WTC11 (cell line): ENCODE measurements at regions not wholly inside any gene's neighbourhood (a gene's known extent, or its start where the extent isn't known, plus 50 kb on each side); places are given as distances from the start of the nearest gene placed in this dataset.

Experiments
- ATAC-seq: fragments of 200-7000 bp; cut with Tn5 transposase; 2 replicates; pipeline ENCODE4 v1.10.0; 2021; ENCODE audit warnings: mild to moderate bottlenecking, moderate library complexity
- CTCF ChIA-PET: fragments of 300-600 bp; sonication (Branson Sonifier 250); formaldehyde crosslinking; loops from one replicate; lab custom pipeline; 2021; ENCODE audit warnings: antibody characterized with exemption; lab: Charles Lee
- POLR2A ChIA-PET: fragments of 350-600 bp; sonication (Branson Sonifier 250); formaldehyde crosslinking; loops from one replicate; lab custom pipeline; 2021; ENCODE audit warnings: antibody characterized with exemption; lab: Charles Lee
- DNase-seq: peaks from one replicate; pipeline ENCODE4 v3.0.0; 2021; ENCODE audit warnings: low spot score
- H3K27ac Mint-ChIP-seq: 2 replicates; pipeline ENCODE4 v1.8.0; 2021; ENCODE audit warnings: mixed read lengths
- H3K27me3 Mint-ChIP-seq: 2 replicates; pipeline ENCODE4 v1.8.0; 2021; ENCODE audit warnings: low read depth, mild to moderate bottlenecking, moderate library complexity, mixed read lengths
- H3K36me3 Mint-ChIP-seq: 2 replicates; pipeline ENCODE4 v1.8.0; 2021; ENCODE audit warnings: mixed read lengths
- H3K4me1 Mint-ChIP-seq: 2 replicates; pipeline ENCODE4 v1.8.0; 2022; ENCODE audit warnings: mixed read lengths
- H3K4me3 Mint-ChIP-seq: 2 replicates; pipeline ENCODE4 v1.8.0; 2021; ENCODE audit warnings: mild to moderate bottlenecking, moderate library complexity, mixed read lengths
- H3K9me3 Mint-ChIP-seq: 2 replicates; pipeline ENCODE4 v1.8.0; 2021; ENCODE audit warnings: mixed read lengths
- AR ChIP-seq: fragments of 250-450 bp; sonication (Bioruptor Pico); IDR thresholded peaks from 2 replicates; pipeline ENCODE4 v1.9.0; 2021; ENCODE audit warnings: mild to moderate bottlenecking
- E2F4 ChIP-seq: sonication (generic); formaldehyde crosslinking; IDR thresholded peaks from 2 replicates; pipeline ENCODE4 v1.8.1; 2022; ENCODE audit warnings: low read depth, mild to moderate bottlenecking, moderate library complexity, missing genetic modification reagents, borderline replicate concordance
- ERG ChIP-seq: fragments of 250-450 bp; sonication (Bioruptor Pico); IDR thresholded peaks from 2 replicates; pipeline ENCODE4 v1.8.0; 2021; ENCODE audit warnings: mild to moderate bottlenecking
- ETV6 ChIP-seq: sonication (generic); formaldehyde crosslinking; IDR thresholded peaks from 2 replicates; pipeline ENCODE4 v1.8.1; 2022; ENCODE audit warnings: mild to moderate bottlenecking, missing genetic modification reagents
- FOXJ3 ChIP-seq: sonication (generic); formaldehyde crosslinking; IDR thresholded peaks from 2 replicates; pipeline ENCODE4 v1.9.0; 2021; ENCODE audit warnings: missing genetic modification reagents, mild to moderate bottlenecking, borderline replicate concordance
- IRF2 ChIP-seq: sonication (generic); formaldehyde crosslinking; IDR thresholded peaks from 2 replicates; pipeline ENCODE4 v1.8.0; 2022; ENCODE audit warnings: low read depth, missing genetic modification reagents, borderline replicate concordance
- MYBL2 ChIP-seq: sonication (generic); formaldehyde crosslinking; IDR thresholded peaks from 2 replicates; pipeline ENCODE4 v1.8.1; 2023; ENCODE audit warnings: mild to moderate bottlenecking, moderate library complexity, missing genetic modification reagents
- NFE2L1 ChIP-seq: sonication (generic); formaldehyde crosslinking; IDR thresholded peaks from 2 replicates; pipeline ENCODE4 v1.8.1; 2023; ENCODE audit warnings: missing genetic modification reagents
- NFYB ChIP-seq: sonication (generic); formaldehyde crosslinking; conservative IDR thresholded peaks from 2 replicates; pipeline ENCODE4 v1.8.0; 2022; ENCODE audit warnings: low read depth, missing genetic modification reagents
- RELA ChIP-seq: sonication (generic); formaldehyde crosslinking; IDR thresholded peaks from 2 replicates; pipeline ENCODE4 v1.8.1; 2022; ENCODE audit warnings: missing genetic modification reagents, mild to moderate bottlenecking, borderline replicate concordance
- TEAD4 ChIP-seq: sonication (generic); formaldehyde crosslinking; IDR thresholded peaks from 2 replicates; pipeline ENCODE4 v1.8.0; 2022; ENCODE audit warnings: mild to moderate bottlenecking, missing genetic modification reagents
- TP53 ChIP-seq: sonication (generic); formaldehyde crosslinking; IDR thresholded peaks from 2 replicates; pipeline ENCODE4 v1.8.1; 2023; ENCODE audit warnings: mild to moderate bottlenecking, missing genetic modification reagents
- ZNF232 ChIP-seq: sonication (generic); formaldehyde crosslinking; IDR thresholded peaks from 2 replicates; pipeline ENCODE4 v1.8.0; 2022; ENCODE audit warnings: mild to moderate bottlenecking, missing genetic modification reagents
- ZNF263 ChIP-seq: sonication (generic); formaldehyde crosslinking; IDR thresholded peaks from 2 replicates; pipeline ENCODE4 v1.8.1; 2022; ENCODE audit warnings: low read depth, mild to moderate bottlenecking, moderate library complexity, missing genetic modification reagents
- ZNF396 ChIP-seq: fragments of 250-450 bp; sonication (Bioruptor Pico); IDR thresholded peaks from 2 replicates; pipeline ENCODE4 v1.8.0; 2021; ENCODE audit warnings: mild to moderate bottlenecking, moderate library complexity, borderline replicate concordance
- ZNF423 ChIP-seq: fragments of 250-450 bp; sonication (Bioruptor Pico); IDR thresholded peaks from 2 replicates; pipeline ENCODE4 v2.1.2; 2022; ENCODE audit warnings: mild to moderate bottlenecking, moderate library complexity
- ZNF512 ChIP-seq: sonication (generic); formaldehyde crosslinking; IDR thresholded peaks from 2 replicates; pipeline ENCODE4 v1.8.1; 2022; ENCODE audit warnings: missing genetic modification reagents, borderline replicate concordance
- ZNF671 ChIP-seq: fragments of 250-450 bp; sonication (Bioruptor Pico); IDR thresholded peaks from 2 replicates; pipeline ENCODE4 v1.8.0; 2021; ENCODE audit warnings: mild to moderate bottlenecking
- TF ChIP-seq, protein P1 (sequence below): sonication (generic); formaldehyde crosslinking; IDR thresholded peaks from 2 replicates; pipeline ENCODE4 v1.8.1; 2022; ENCODE audit warnings: low read depth, missing genetic modification reagents, borderline replicate concordance
- TF ChIP-seq, protein P2 (sequence below): sonication (generic); formaldehyde crosslinking; IDR thresholded peaks from 2 replicates; pipeline ENCODE4 v1.8.0; 2023; ENCODE audit warnings: mild to moderate bottlenecking, missing genetic modification reagents
- TF ChIP-seq, protein P3 (sequence below): sonication (generic); formaldehyde crosslinking; IDR thresholded peaks from 2 replicates; pipeline ENCODE4 v1.8.1; 2023; ENCODE audit warnings: mild to moderate bottlenecking, moderate library complexity, missing genetic modification reagents

GRCh38 chr13:108561149-108561548 lies 68.3 kb upstream of the MYO16 start:
- ChIA-PET CTCF (no interaction called here), POLR2A (no interaction called here)
- Mint-ChIP-seq H3K4me1 (no peaks in the 10 kb centered on the region), H3K27me3 (no peaks in the 10 kb centered on the region), H3K9me3 (no peaks in the 10 kb centered on the region), H3K4me3 (no peak overlapping the region), H3K27ac (no peak overlapping the region), H3K36me3 (no peaks in the 10 kb centered on the region)
- ATAC-seq (no peak), DNase-seq (no peak)
- no peak for TF ChIP-seq IRF2 (CRISPR knock-in tag)
- no peak for TF ChIP-seq ZNF232 (CRISPR knock-in tag)
- TF ChIP-seq, protein P1, sequence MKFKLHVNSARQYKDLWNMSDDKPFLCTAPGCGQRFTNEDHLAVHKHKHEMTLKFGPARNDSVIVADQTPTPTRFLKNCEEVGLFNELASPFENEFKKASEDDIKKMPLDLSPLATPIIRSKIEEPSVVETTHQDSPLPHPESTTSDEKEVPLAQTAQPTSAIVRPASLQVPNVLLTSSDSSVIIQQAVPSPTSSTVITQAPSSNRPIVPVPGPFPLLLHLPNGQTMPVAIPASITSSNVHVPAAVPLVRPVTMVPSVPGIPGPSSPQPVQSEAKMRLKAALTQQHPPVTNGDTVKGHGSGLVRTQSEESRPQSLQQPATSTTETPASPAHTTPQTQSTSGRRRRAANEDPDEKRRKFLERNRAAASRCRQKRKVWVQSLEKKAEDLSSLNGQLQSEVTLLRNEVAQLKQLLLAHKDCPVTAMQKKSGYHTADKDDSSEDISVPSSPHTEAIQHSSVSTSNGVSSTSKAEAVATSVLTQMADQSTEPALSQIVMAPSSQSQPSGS (CRISPR knock-in tag): no peak
- TF ChIP-seq, protein P2, sequence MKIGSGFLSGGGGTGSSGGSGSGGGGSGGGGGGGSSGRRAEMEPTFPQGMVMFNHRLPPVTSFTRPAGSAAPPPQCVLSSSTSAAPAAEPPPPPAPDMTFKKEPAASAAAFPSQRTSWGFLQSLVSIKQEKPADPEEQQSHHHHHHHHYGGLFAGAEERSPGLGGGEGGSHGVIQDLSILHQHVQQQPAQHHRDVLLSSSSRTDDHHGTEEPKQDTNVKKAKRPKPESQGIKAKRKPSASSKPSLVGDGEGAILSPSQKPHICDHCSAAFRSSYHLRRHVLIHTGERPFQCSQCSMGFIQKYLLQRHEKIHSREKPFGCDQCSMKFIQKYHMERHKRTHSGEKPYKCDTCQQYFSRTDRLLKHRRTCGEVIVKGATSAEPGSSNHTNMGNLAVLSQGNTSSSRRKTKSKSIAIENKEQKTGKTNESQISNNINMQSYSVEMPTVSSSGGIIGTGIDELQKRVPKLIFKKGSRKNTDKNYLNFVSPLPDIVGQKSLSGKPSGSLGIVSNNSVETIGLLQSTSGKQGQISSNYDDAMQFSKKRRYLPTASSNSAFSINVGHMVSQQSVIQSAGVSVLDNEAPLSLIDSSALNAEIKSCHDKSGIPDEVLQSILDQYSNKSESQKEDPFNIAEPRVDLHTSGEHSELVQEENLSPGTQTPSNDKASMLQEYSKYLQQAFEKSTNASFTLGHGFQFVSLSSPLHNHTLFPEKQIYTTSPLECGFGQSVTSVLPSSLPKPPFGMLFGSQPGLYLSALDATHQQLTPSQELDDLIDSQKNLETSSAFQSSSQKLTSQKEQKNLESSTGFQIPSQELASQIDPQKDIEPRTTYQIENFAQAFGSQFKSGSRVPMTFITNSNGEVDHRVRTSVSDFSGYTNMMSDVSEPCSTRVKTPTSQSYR (CRISPR knock-in tag): no peak
- TF ChIP-seq AR: no peak
- no peak for TF ChIP-seq FOXJ3 (CRISPR knock-in tag)
- TF ChIP-seq ZNF671: no peak
- no peak for TF ChIP-seq TEAD4 (CRISPR knock-in tag)
- TF ChIP-seq ZNF423 (CRISPR knock-in tag): no peak
- no peak for TF ChIP-seq NFYB
- TF ChIP-seq MYBL2 (CRISPR knock-in tag): no peak

GRCh38 chr13:108566413-108567170 lies 62.8 kb upstream of the MYO16 start:
- no peak for DNase-seq
- Mint-ChIP-seq H3K9me3 (peaks cover 7% of the 10 kb centered on the region), H3K4me3 (no peak overlapping the region), H3K27ac (no peak overlapping the region), H3K27me3 (no peaks in the 10 kb centered on the region; the same call in 1 of the 2 replicates), H3K36me3 (no peaks in the 10 kb centered on the region), H3K4me1 (peaks cover 7% of the 10 kb centered on the region)
- TF ChIP-seq IRF2 (CRISPR knock-in tag) (no peak), ETV6 (no peak), ZNF263 (CRISPR knock-in tag) (no peak), E2F4 (CRISPR knock-in tag) (no peak), ERG (CRISPR knock-in tag) (no peak), NFE2L1 (CRISPR knock-in tag) (no peak), ZNF396 (CRISPR knock-in tag) (no peak), RELA (CRISPR knock-in tag) (no peak), ZNF512 (no peak), TP53 (no peak)
- TF ChIP-seq, protein P3, sequence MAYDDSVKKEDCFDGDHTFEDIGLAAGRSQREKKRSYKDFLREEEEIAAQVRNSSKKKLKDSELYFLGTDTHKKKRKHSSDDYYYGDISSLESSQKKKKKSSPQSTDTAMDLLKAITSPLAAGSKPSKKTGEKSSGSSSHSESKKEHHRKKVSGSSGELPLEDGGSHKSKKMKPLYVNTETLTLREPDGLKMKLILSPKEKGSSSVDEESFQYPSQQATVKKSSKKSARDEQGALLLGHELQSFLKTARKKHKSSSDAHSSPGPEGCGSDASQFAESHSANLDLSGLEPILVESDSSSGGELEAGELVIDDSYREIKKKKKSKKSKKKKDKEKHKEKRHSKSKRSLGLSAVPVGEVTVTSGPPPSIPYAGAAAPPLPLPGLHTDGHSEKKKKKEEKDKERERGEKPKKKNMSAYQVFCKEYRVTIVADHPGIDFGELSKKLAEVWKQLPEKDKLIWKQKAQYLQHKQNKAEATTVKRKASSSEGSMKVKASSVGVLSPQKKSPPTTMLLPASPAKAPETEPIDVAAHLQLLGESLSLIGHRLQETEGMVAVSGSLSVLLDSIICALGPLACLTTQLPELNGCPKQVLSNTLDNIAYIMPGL (CRISPR knock-in tag): no peak
- ATAC-seq: no peak
- CTCF ChIA-PET: no interaction called here
- POLR2A ChIA-PET: no interaction called here
